HG02938 (cell line): ENCODE measurements at regions not wholly inside any gene's neighbourhood (a gene's known extent, or its start where the extent isn't known, plus 50 kb on each side); places are given as distances from the start of the nearest gene placed in this dataset.
A peak's percentile ranks its signal among the peaks of the same experiment; 100 is the strongest.
"Not testable (repeated sequence)": the region's sequence is repeated elsewhere in the genome, so short reads cannot be mapped to it uniquely, and the experiment has no call there.

Experiments
- ATAC-seq: cut with Tn5 transposase; IDR thresholded peaks from one replicate; pipeline ENCODE4 v1.9.1; 2021; ENCODE audit warnings: mild to moderate bottlenecking, moderate library complexity; ENCODE audit not compliant: unreplicated experiment

DNA sequence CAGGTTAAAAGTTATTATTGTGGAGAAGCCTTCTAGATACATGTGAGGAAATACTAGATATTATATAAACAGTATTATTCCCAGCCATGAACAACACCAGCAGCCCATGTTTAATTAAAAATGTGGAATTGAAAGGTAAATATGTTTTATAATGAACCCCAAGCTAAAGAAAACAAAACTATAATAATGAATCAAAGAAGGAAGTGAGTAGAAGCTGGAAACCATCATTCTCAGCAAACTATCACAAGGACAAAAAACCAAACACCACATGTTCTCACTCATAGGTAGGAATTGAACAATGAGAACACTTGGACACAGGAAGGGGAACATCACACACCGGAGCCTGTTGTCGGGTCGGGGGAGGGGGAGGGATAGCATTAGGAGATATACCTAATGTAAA lies 167.6 kb upstream of the CXXC4 start:
- not testable (repeated sequence) for ATAC-seq

DNA sequence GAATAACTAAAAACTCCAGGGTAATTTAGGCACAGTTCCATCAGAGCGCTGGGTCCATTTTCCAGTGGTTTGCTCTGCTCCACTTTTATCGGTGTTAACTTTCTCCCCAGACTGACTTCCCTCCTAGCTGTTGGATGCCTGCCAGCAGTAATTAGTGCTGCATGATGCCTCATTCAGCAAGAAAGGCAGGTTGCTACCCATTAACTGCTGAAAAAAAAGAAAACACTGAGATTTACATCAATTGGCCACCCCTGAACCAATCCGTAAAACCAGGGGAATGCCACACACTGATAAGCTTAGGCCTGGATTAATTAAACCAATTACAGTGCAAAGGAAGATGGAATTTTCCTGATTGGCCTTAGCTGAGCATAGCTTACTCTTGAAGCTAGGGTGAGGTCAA lies 182.4 kb upstream of the CXXC4 start:
- no peak for ATAC-seq

DNA sequence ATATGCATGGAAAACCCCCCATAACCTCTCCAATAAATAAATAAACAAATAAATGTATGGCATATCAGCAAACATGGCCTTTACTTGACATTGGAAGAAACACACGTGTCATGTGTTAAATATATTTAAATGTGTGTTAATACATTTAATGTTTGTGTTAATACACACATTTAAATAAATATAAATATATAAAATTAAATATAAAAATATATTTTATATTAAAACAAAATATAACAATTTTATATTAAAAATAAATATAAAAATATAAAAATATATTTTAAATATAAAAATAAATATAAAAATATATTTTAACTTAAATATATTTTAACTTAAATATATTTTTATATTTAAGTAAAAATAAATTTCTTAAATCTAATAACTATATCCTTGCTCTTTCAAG lies 187.6 kb upstream of the CXXC4 start:
- ATAC-seq = no peak

DNA sequence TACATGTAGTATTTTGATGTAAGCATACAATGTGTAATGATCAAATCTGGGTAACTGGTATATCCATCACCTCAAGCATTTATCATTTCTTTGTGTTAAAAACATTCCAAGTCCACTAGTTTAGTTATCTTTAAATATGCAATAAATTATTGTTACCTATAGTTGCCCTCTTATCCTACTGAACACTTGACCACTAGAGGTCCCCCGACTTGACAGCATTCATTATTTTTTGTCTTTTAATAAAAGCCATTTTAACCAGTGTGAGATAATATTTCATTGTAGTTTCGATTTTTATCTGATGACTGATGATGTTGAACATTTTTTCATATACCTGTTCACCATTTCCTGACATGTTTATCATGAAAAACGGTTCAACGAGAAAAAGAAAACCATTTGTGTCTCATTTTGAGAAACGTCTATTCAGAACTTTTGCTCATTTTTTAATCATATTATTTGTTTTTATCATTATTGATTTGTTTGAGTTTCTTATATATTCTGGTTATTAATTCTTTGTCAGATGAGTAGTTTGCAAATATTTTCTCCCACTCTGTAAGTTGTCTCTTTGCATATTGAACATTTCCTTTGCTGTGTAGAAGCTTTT lies 199.0 kb upstream of the CXXC4 start:
- ATAC-seq = no peak

DNA sequence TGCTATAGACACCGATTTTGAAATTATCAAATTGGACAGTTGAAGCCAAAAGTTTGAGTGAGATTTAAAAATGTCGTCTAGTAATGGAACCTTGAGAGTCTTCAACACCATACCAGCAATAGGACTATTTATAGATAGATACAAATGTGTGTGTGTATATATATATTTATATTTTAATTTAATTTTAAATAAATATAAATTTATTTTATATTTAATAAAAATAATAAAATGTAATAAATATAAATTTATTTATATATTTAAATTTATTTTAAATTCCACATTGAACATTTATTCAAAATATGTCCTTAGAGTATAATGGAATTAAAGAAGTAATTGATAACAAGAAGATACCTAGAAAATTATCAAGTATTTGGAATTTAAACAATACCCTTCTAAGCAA lies 221.9 kb upstream of the CXXC4 start:
- no peak for ATAC-seq

DNA sequence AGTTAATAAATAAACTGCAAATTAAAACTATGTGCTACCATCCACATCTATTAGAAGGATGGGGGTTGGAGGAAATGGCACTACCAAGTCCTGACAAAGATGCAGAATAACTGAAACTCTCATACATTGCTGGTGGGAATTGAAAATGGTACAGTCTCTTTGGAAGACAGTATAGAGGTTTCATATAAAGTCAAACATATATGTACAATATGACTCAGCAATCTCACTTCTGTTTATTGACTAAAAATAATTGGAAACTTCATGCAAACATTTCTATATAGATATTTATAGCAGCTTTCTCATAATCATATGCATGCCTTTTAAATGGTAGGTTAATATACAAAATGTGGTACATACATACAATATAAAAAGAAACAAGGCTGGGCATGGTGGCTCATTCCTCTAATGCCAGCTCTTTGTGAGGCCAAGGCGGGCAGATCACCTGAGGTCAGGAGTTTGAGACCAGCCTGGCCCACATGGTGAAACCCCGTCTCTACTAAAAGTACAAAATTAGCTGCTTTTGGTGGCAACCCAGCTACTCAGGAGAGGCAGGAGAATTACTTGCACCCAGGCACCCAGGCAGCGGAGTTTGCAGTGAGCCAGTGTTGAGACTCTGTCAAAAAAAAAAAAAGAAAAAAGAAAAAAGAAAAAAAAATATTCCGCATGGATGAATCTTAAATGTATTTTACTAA lies 225.0 kb upstream of the CXXC4 start:
- peak; percentile 99 for ATAC-seq

DNA sequence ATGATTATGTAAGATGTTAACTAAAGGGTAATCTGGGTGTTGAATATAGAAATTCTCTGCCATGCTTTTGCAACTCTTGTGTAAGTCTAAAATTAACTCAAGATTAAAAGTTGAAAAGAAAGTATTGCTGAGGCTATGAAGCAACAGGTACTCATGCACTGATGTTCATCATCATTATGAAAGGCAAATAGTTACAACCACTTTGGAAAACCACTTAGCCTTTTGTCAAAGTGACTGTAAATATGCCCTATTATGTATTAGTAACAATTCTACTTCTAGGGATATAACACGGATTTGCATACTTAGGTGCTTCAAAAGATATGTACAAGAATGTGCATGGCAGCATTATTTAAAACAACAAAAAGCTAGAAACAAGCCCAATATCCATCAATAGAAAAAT lies 227.8 kb upstream of the CXXC4 start:
- ATAC-seq = no peak

DNA sequence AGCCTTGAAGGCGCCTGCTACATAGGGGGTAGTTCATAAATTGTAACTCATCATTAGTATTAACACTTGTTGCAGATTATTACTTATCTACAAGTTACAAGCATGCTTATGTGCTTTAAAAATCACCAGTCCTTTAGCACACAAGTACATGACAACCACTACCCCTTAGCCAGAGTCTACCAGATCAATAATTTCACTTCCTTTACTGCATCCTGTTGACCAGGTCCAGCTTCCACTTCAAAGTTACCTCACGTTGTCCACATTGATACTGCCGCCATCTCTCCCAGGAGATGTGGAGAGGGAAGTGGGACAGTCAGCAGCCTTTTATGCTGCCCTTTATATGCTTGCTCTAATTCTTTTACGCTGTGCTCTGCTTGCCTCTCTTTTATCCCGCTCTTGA lies 231.3 kb upstream of the CXXC4 start:
- peak; percentile 59 for ATAC-seq

DNA sequence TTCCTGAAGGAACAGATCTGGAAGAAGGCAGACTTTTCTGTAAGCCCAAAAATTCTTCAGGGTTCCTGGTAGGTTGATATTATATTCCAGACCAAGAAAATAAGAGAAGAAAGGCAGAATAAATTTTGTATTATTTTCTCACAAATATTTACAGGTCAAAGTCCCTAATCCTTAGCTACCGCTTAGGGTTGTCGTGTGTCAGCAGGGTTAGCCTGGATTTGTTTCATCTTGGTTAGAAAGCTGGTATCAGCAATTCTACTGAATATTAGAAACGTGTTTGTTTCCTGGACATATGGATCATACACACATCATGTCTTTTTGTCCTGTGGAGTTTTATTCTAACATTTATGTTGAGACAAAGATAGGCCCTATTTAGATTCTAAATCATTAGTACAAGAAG lies 232.9 kb upstream of the CXXC4 start:
- ATAC-seq = no peak

DNA sequence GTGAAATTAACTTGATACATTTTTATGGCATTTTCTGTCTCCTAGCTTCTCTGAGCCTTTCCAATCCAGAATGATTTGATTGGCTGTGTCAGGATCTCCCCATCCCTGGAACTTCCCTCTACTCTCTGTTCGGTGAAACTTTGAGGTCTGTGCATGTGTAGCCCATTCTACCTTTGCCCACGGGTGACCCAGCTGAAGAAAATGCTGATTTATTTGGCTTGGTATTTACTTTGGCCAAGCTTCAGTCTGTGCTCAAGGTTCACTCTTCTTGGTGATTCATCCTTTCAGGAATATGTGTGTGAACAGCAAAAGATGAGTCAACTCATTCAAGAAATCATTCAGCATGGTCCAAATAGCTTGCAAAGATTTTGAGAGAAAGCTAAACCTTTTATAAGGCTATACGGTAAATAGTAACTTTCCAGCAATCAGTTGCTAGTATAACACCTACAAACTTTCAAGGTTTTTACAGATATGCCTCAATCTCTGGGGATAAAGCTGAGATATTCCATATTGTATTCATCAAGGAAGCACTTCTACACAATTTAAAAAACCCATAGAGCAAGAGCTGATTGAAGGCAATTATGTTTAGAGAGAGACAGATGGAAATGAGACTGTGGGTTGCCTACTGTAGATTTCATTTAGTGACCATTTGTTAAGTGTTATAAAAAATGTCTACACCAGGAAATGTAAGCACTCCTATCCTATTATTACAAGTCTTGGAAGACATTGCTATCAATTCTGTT lies 233.9 kb upstream of the CXXC4 start:
- ATAC-seq = no peak

DNA sequence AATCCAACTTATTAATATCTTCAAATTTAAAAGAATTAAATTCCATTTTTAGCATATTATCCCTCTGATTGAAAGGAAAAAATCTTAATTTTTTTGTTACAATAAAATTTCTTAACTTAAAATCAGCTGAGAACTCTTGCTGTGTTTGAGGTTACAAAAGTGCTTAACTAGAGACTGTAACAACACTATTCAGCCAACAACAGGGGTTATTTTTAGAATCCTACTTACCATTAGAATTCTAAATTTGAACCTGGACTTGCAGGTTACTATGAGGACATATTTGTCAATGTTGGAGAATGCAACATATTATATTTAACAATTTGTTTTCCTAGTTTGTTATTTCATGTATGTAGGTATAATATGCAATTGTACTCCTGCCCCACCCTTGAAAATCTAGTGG lies 238.1 kb upstream of the CXXC4 start:
- ATAC-seq = no peak

DNA sequence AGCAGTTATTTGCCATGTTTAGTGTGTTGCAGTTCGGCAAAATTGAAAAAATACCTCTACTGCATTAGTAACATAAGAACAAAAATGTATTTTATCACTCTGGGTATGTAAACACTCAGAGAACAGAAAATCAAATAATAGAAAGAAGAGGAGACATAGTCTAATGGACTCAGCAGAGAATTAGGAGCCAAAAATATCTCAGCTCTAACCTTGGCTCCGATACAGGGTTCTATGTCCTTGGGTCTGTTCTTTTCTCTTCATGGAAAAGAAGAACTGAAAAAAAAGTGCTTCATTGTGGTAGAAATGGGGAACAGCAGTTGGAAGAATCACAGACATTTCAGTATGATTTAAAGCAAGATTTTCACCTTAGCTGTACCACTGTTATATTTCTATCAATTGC lies 240.5 kb upstream of the CXXC4 start:
- ATAC-seq = no peak

DNA sequence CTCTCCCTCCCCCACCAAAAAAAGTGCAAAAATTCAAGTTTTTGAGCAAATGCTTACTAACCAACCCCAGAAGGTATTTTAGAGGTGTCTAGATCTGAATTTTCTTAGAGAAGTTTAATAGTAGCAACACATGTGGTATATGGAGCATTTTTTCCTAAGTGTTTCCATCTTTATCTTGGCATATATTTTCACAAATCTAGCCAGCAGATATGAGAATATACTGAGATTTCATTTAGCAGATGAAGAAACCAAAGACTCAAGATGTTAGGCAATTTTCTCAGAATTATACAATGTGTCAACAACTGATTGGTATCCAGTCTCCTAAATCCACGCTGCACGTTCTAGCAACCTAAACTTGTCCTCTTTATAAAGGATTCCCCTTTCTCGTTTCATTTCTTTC lies 245.5 kb upstream of the CXXC4 start:
- no peak for ATAC-seq

DNA sequence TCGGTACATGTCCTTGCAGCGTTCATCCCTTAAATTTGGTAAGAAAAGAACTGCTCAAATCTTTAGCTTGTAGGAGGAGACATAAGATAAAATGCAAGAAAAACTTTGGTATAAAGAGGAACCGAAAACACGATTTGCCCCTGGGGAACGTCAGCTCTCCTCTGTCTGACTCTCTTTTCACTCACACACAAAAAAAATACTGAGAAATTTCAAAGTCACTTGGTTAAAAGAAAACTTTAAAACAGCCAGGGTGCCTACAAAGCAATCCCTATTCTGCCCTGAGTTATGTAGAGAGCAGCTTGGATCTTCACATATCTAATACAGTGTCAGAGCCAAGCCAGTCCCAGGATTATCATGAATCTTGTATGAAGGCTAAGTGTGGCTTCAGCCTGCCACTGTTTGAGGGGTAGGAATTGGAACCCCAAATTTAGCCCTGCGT lies 248.5 kb upstream of the CXXC4 start:
- ATAC-seq = peak; percentile 98

DNA sequence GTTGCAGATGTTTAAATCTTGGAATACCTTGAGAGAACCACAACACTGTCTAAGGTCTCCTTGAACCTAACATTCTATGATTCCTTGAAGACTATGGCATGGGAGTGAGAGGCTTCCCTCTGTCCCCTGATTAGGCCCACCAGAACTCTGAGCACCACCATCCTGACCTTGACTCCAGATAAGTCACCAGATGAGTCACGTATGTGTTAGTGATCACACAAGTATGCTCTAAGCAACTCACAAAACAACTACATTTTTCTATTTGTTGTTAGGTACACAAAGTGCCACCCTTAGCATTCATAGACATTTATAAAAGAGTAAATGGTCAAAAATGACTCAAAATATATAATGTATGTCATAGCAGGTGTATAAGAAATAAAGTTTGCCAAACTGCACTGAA lies 252.9 kb upstream of the CXXC4 start:
- ATAC-seq = no peak

DNA sequence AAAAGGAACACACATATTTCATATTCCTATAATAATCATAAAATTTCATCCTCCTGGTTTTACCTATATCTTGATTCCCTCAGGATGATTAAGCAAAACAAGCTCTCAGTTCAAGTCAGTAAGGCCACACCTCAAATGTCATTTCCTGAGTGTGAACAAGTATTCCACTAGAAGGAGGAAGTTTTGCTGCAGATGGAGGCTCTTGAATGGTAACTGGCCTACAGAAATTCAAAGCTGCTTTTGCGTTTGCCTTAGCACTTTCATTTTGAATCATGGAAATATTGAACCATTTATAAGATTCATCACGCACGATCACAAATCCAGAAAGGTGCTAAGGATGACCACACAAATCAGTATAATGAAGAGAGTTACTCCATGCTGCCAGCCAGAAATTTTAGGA lies 254.4 kb upstream of the CXXC4 start:
- ATAC-seq = no peak

DNA sequence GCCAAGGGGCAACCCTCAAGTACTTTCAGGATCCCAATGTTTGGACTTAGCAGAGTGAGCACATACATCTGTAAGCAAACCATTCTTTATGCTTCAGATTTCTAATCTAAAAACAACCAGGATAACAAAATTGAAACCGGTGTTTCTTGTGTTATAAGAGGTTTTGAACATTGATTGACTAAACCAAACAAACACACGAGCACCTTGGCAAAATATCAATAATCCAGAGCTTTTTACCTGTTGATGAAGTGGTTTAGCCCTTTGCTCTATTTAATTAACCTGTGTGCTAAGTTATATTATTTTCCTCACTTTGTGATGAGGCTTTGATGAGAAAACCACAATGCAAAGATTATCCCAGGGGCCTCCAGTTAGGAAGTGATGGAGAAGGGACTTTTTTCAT lies 255.3 kb upstream of the CXXC4 start:
- no peak for ATAC-seq

DNA sequence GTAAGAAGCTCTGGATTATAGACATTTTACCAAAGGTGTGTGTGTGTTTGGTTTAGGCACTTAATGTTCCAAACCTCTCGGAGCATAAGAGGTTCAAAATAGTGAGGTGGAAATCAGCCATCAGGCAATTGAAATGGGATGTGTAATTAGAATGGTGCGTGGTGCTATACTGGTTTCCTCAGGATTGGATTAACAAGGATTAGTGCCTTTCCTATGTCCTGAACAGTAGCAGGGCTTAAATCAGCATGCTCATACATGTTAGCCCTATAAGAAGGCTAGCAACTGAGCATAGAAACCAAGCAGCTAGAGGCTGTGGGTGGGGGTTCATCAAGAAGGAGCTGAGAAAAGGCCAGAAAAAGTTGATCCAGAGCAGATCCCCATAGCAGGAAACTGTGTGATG lies 256.8 kb upstream of the CXXC4 start:
- no peak for ATAC-seq

DNA sequence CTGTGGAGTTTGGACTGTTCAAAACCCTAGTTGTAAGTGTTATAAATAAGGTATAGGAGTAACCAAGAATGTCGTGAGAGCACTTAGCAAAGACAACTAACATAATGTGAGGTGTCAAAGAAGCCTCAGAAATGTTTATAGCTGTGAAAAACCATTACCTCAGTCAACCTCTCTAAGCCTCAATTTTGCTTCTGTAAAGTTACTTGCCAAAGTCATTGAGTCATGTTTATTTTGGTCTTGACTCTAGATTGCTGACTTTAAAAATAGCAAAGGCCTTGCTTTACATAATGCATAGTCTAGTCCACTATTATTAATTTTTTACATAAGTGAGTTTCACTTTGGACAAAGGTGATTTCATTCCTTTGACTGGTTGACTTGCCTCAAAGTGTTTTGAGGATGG lies 257.6 kb upstream of the CXXC4 start:
- peak; percentile 95 for ATAC-seq

DNA sequence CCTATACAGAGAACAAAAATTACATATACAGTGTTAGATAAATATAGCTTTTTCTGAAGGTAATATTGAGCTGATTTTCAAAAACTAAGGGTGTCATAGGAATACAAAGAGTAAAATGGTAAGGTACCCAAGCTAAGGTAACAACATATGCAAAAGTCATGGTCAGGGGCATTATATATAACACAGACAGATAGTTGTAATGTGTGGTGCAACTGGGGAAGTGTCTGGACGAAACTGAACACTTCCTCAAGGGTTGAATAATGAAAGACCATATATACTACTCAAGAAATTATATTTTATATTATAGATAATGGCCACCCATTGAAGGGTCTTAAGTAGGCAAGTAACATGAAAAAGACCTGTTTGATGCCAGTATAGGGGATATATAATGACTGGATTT lies 262.1 kb upstream of the CXXC4 start:
- ATAC-seq = peak; percentile 36

DNA sequence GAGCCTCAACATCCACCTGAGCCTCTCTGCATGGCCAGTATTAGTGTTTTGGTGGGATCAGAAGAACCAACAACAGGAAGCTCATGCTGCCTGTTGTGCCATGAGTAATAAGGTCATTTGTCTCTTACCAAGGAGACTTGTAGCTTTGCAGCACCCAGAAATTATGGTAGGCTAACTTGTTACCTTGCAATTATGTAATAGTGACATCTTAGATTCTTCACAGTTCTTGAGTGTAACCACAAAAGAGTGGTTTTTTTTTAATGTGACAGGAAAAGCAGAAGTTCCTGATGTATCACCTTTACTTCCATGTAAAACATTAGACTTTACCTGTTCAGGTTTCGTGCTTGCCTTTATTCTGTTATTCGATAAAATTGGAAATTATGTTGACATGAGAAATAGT lies 263.9 kb upstream of the CXXC4 start:
- no peak for ATAC-seq

DNA sequence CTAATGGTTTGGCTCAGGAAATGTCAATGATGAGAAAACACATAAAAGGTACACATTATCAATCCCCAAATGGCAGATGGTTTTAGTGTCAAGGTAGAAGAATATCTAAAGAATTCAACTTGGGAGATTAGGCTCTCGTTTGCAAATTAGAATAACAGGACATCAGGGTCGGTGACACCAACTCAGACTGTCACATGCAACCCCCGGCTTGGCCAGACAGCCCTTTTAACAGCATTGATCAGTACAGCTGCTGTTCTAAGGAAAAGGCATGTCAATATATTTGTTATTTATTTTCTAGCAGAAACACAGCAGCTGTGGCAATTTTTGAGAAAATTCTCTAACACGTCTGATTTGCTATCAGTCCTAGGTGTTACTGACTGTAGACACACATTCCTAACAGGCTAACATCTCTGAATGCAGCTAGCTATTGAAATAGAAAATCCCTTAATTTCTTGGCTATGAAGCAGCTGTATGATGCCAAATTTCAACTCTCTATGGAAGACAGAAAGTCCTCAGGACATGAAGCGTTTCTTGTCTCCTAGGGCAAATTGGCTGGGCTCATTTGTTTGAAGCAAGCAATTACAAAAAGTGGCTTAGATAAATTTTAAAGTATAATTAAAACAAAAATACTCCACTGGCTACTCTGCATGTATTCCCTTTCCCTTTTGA lies 269.0 kb upstream of the CXXC4 start:
- no peak for ATAC-seq
